Midbrain (tissue), 1 donor: ENCODE measurements at regions not wholly inside any gene's neighbourhood (a gene's known extent, or its start where the extent isn't known, plus 50 kb on each side); places are given as distances from the start of the nearest gene placed in this dataset.
"Not testable (repeated sequence)": the region's sequence is repeated elsewhere in the genome, so short reads cannot be mapped to it uniquely, and the experiment has no call there.

Experiments used
- DNase-seq: peaks from one replicate; lab custom pipeline; 2025; lab: John Stamatoyannopoulos, UW

DNA sequence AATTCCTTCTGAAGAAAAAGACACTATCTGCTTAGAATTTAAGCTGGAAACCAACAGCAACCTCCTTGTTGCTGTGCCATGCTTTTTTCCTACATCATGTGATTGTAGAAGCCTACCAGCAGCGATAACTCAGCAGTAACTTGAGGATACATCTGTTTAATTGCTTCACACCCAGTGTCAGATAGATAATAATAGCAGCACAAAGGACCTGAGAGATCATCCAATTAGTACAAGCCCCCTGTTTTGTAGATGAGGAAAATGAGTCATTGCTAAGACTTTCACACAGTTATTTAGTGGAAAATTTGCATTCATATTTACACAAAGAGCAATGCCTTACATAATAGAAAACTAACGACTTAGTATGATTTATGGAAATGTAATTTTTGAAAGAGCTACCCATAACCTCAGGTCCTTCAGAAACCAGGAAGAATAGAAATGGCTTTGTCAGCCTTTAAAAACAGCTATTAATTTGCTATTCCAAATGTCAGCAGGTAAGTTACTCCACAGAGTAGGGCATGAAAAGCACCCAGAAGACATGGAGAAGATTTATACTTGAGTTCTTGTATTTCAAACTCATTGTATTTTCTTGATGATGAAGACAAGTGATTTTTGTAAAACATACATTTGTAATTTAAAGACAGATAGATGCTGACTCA, 93.7 kb upstream of the SGCG start:
- DNase-seq, result no peak

GRCh38 chr13:23087880-23088279, 92.9 kb upstream of the SGCG start:
- no peak for DNase-seq

DNA sequence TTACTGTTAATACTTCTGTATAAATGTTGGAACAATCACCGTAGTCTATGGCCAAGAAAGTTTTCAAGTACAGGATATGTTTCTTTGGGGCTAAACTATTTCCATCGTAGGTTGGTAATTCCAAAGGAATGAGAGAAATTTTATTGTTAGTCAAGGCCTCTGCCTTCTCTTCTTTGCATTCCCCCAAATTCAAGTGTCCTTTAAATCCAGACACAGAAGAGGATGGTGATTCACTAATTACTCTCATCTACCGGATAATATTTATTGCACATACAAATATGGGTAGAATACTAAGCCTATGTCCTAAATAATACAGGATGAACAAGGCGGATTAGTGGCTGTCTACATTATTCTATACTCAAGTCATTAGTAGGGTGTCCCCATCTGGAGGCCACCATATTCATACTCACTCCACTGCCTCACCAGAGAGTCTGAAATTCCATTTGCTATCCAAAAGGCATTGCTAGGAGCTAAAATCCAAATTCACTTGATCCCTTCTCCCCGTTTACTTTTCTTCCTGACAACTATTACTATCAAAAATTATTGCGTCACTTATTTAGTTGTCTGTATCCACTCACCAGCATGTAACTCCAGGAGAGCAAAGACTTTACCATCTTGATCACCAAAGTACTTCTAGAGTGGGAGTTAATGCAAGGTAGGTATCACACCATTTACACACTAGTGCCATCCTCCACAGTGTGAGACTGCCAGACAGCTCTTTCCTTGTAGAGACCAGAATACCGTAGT, 82.4 kb upstream of the SGCG start:
- DNase-seq, result no peak

DNA sequence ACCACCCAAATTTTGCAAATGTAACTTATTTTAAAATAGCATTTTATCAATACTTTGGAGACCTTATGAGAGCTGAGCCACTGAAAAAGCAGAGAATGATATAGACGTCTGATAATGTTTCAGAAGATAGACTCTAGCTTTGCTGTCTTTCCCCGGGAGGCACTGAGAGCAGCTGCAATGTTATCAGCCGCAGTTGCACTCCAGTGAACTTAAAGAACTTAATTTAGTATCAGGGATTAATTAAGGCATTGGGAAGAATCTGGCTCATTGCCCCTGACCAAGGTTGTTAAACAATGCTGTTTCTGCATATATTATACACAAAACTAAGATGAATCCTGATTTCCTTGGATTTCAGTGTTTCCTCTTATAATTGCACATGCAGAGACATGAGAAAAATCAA, 75.7 kb upstream of the SGCG start:
- DNase-seq, result no peak

DNA sequence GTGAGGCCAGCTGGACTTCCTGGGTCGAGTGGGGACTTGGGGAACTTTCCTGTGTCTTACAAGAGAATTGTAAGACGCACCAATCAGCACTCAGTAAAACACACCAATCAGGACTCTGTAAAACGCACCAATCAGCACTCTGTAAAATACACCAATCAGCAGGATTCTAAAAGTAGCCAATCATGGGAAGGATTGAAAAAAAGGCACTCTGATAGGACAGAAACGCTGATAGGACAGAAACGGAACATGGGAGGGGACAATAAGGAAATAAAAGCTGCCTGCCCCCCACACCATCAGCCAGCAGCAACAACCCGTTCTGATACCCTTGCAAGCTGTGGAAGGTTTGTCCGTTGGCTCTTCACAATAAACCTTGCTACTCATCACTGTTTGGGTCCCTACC, 73.1 kb upstream of the SGCG start:
- DNase-seq, result no peak

GRCh38 chr13:23119131-23119530, 61.6 kb upstream of the SGCG start:
- no peak for DNase-seq

GRCh38 chr13:23127540-23127939, 53.2 kb upstream of the SGCG start:
- not testable (repeated sequence) for DNase-seq

- DNase-seq, result no peak
Observed at GRCh38 chr13:23129331-23129730, 51.4 kb upstream of the SGCG start.
